H1 (cell line): ENCODE measurements at regions not wholly inside any gene's neighbourhood (a gene's known extent, or its start where the extent isn't known, plus 50 kb on each side); places are given as distances from the start of the nearest gene placed in this dataset.

Experiments used
- CTCF ChIP-seq, 3 experiments: IDR thresholded peaks; 1 replicate in 2 of 3; 2 replicates in 1 of 3; pipeline versions ENCODE4 v1.5.1 to v1.6.1; 2011; ENCODE audit warnings: low read length in 3 of 3, mild to moderate bottlenecking in 3 of 3, inconsistent platforms in 2 of 3, low read depth in 1 of 3, moderate library complexity in 1 of 3; ENCODE audit not compliant: insufficient read depth in 1 of 3; ENCODE audit errors: control extremely low read depth in 1 of 3
- EP300 ChIP-seq, 2 experiments: IDR thresholded peaks; 1 replicate in 1 of 2; 2 replicates in 1 of 2; pipeline ENCODE4 v1.6.1; 2011 to 2012; ENCODE audit warnings: low read depth in 2 of 2, low read length in 2 of 2, mild to moderate bottlenecking in 2 of 2, borderline replicate concordance in 1 of 2, inconsistent platforms in 1 of 2, moderate library complexity in 1 of 2
- EZH2 ChIP-seq: fragments of 200-600 bp; sonication (generic); IDR thresholded peaks from 2 replicates; pipeline ENCODE4 v1.7.1; 2012; ENCODE audit warnings: low read depth, mild to moderate bottlenecking, moderate library complexity, low read length, inconsistent platforms; ENCODE audit not compliant: severe bottlenecking
- FOSL1 ChIP-seq: IDR thresholded peaks from 2 replicates; pipeline ENCODE4 v1.6.1; 2011; ENCODE audit warnings: mild to moderate bottlenecking, low read depth, low read length, moderate library complexity; ENCODE audit not compliant: insufficient read depth
- PHF8 ChIP-seq: fragments of 200-600 bp; sonication (generic); conservative IDR thresholded peaks from 2 replicates; pipeline ENCODE4 v1.7.1; 2012; ENCODE audit warnings: low read depth, mild to moderate bottlenecking, inconsistent platforms, low read length, moderate library complexity
- POLR2A ChIP-seq, 2 experiments: IDR thresholded peaks; 1 replicate in 1 of 2; 2 replicates in 1 of 2; pipeline ENCODE4 v1.6.1; 2011; ENCODE audit warnings: low read depth in 2 of 2, low read length in 2 of 2, mild to moderate bottlenecking in 2 of 2; ENCODE audit errors: control extremely low read depth in 1 of 2
- POLR2AphosphoS5 ChIP-seq: IDR thresholded peaks from 2 replicates; pipeline ENCODE4 v1.6.1; 2011; ENCODE audit warnings: low read depth, low read length
- TAF1 ChIP-seq: IDR thresholded peaks from 2 replicates; pipeline ENCODE4 v1.6.1; 2011; ENCODE audit warnings: mild to moderate bottlenecking, low read depth, low read length
- USF2 ChIP-seq: IDR thresholded peaks from 2 replicates; pipeline ENCODE4 v1.6.1; 2011; ENCODE audit warnings: low read length, improper control_type of control experiment

GRCh38 chr11:127629200-127629599, 628.6 kb upstream of the KIRREL3 start:
- TF ChIP-seq TAF1, result no peak
- TF ChIP-seq EZH2, result no peak
- no peak for TF ChIP-seq PHF8
- TF ChIP-seq FOSL1, result no peak
- TF ChIP-seq CTCF (IDR thresholded peaks at IDR 0.05; ENCODE audit: control extremely low read depth in 1 of 3, insufficient read depth in 1 of 3, low read depth in 1 of 3, low read length in 3 of 3), result no peak
- no peak for TF ChIP-seq USF2
- TF ChIP-seq POLR2A (IDR thresholded peaks at IDR 0.05; ENCODE audit: control extremely low read depth in 1 of 2, low read depth in 2 of 2, low read length in 2 of 2), result no peak
- TF ChIP-seq POLR2AphosphoS5, result no peak
- no peak for TF ChIP-seq EP300 (IDR thresholded peaks at IDR 0.05; ENCODE audit: borderline replicate concordance in 1 of 2, low read depth in 2 of 2, low read length in 2 of 2)
